K562 (cell line): ENCODE measurements at regions not wholly inside any gene's neighbourhood (a gene's known extent, or its start where the extent isn't known, plus 50 kb on each side); places are given as distances from the start of the nearest gene placed in this dataset.

Experiments used
- ARID1B ChIP-seq: fragments of 450-650 bp; IDR thresholded peaks from 2 replicates; pipeline ENCODE4 v1.6.1; 2016; ENCODE audit warnings: antibody characterized with exemption, mild to moderate bottlenecking, inconsistent platforms
- ASH1L ChIP-seq: fragments of 450-650 bp; IDR thresholded peaks from 2 replicates; pipeline ENCODE4 v1.6.1; 2018; ENCODE audit warnings: borderline replicate concordance, mild to moderate bottlenecking, low read depth; ENCODE audit not compliant: partially characterized antibody
- CAMTA2 ChIP-seq: fragments of 250-450 bp; sonication (Bioruptor Pico); conservative IDR thresholded peaks from 2 replicates; pipeline ENCODE4 v1.5.1; 2022
- CBX5 ChIP-seq: IDR thresholded peaks from 2 replicates; pipeline ENCODE4 v1.6.1; 2014; ENCODE audit warnings: low read depth, borderline replicate concordance
- CHD2 ChIP-seq: IDR thresholded peaks from 2 replicates; pipeline ENCODE4 v1.6.1; 2011; ENCODE audit warnings: low read depth, low read length
- EP300 ChIP-seq: IDR thresholded peaks from 2 replicates; pipeline ENCODE4 v1.6.1; 2012; ENCODE audit warnings: low read length, improper control_type of control experiment
- ETV6 ChIP-seq, 3 experiments: fragments of 150-350 bp in 1 of 3; sonication (generic) in 1 of 3; formaldehyde crosslinking in 1 of 3; IDR thresholded peaks; 2 replicates each; pipeline versions ENCODE4 v1.6.1 to v1.8.0; 2014 to 2022; ENCODE audit warnings: borderline replicate concordance in 2 of 3, low read depth in 2 of 3, antibody characterized with exemption in 1 of 3, low read length in 1 of 3, mild to moderate bottlenecking in 1 of 3, missing genetic modification reagents in 1 of 3
- ID3 ChIP-seq, 2 experiments: fragments of 250-450 bp in 1 of 2; fragments of 450-650 bp in 1 of 2; sonication (Bioruptor Pico) in 1 of 2; IDR thresholded peaks; 2 replicates each; pipeline versions ENCODE4 v1.6.1 to v1.8.0; 2016 to 2021; ENCODE audit warnings: mild to moderate bottlenecking in 2 of 2, moderate library complexity in 2 of 2, missing compliant biosample characterization in 1 of 2, missing genetic modification characterization in 1 of 2
- NCOA6 ChIP-seq: fragments of 450-650 bp; IDR thresholded peaks from 2 replicates; pipeline ENCODE4 v1.6.1; 2017; ENCODE audit warnings: mild to moderate bottlenecking
- POLR2B ChIP-seq: fragments of 450-650 bp; IDR thresholded peaks from 2 replicates; pipeline ENCODE4 v1.6.1; 2018; ENCODE audit warnings: low read depth; ENCODE audit not compliant: partially characterized antibody
- SMAD4 ChIP-seq: fragments of 250-450 bp; sonication (Bioruptor Pico); conservative IDR thresholded peaks from 2 replicates; pipeline ENCODE4 v1.8.0; 2021; ENCODE audit warnings: inconsistent platforms, mild to moderate bottlenecking, moderate library complexity
- TAF9B ChIP-seq: fragments of 450-650 bp; IDR thresholded peaks from 2 replicates; pipeline ENCODE4 v1.6.1; 2018; ENCODE audit warnings: mild to moderate bottlenecking; ENCODE audit not compliant: partially characterized antibody
- TRIM28 ChIP-seq: fragments of 450-650 bp; IDR thresholded peaks from 2 replicates; pipeline ENCODE4 v1.6.1; 2017
- USF2 ChIP-seq: sonication (generic); formaldehyde crosslinking; IDR thresholded peaks from 2 replicates; pipeline ENCODE4 v1.5.0; 2020; ENCODE audit warnings: missing genetic modification reagents
- XRCC5 ChIP-seq: fragments of 200-400 bp; formaldehyde crosslinking; IDR thresholded peaks from 2 replicates; pipeline ENCODE4 v1.6.1; 2017; ENCODE audit warnings: low read depth, mild to moderate bottlenecking, low read length
- ZBTB40 ChIP-seq, 2 experiments: fragments of 450-650 bp in 1 of 2; sonication (generic) in 1 of 2; formaldehyde crosslinking in 1 of 2; IDR thresholded peaks; 2 replicates each; pipeline versions ENCODE4 v1.7.1 to v1.9.0; 2016 to 2022; ENCODE audit warnings: inconsistent platforms in 1 of 2, mild to moderate bottlenecking in 1 of 2, missing genetic modification reagents in 1 of 2
- ZFPM2 ChIP-seq: fragments of 250-450 bp; sonication (Bioruptor Pico); IDR thresholded peaks from 2 replicates; pipeline ENCODE4 v1.5.1; 2022; ENCODE audit warnings: mild to moderate bottlenecking
- ZNF143 ChIP-seq: sonication (generic); formaldehyde crosslinking; IDR thresholded peaks from 2 replicates; pipeline ENCODE4 v1.9.0; 2022; ENCODE audit warnings: mild to moderate bottlenecking, missing genetic modification reagents
- ZNF830 ChIP-seq: fragments of 250-450 bp; sonication (Bioruptor Pico); IDR thresholded peaks from 2 replicates; pipeline ENCODE4 v1.5.0; 2021; ENCODE audit warnings: mild to moderate bottlenecking

- TF ChIP-seq ZFPM2 (CRISPR knock-in tag) (no peak), ZNF830 (no peak), ARID1B (peak; percentile 89), POLR2B (no peak), EP300 (peak; percentile 82), USF2 (CRISPR knock-in tag) (no peak), CBX5 (no peak), ZNF143 (CRISPR knock-in tag) (no peak), XRCC5 (no peak), NCOA6 (no peak), ASH1L (no peak), CHD2 (no peak), SMAD4 (peak; percentile 80), TAF9B (no peak), ZBTB40 (IDR thresholded peaks at IDR 0.05) (0 out of 2 replicates have a peak, but pooled peaks have one; percentile 44), ZBTB40 (CRISPR knock-in tag; IDR thresholded peaks at IDR 0.05) (no peak), ID3 (CRISPR knock-in tag; IDR thresholded peaks at IDR 0.05) (no peak), ID3 (tag; IDR thresholded peaks at IDR 0.05) (0 out of 2 replicates have a peak, but pooled peaks have one; percentile 47), CAMTA2 (CRISPR knock-in tag) (no peak), TRIM28 (no peak), ETV6 (IDR thresholded peaks at IDR 0.05; ENCODE audit: borderline replicate concordance in 1 of 2, low read depth in 2 of 2, low read length in 1 of 2) (no peak), ETV6 (CRISPR knock-in tag; IDR thresholded peaks at IDR 0.05; ENCODE audit: borderline replicate concordance) (no peak)
Observed at GRCh38 chr6:15907914-15908518, 220.9 kb upstream of the MYLIP start (continued).
